ENCODE measurements at regions not wholly inside any gene's neighbourhood (a gene's known extent, or its start where the extent isn't known, plus 50 kb on each side); places are given as distances from the start of the nearest gene placed in this dataset.

GRCh38 chr18:45444040-45444439, 171.2 kb upstream of the SLC14A2 start:
- TF ChIP-seq EP300 (IDR thresholded peaks at IDR 0.05; ENCODE audit: borderline replicate concordance) = no peak
- TF ChIP-seq YY1 (IDR thresholded peaks at IDR 0.05; ENCODE audit: low read depth) = no peak
- no peak for TF ChIP-seq TAF1 (IDR thresholded peaks at IDR 0.05; ENCODE audit: low read depth)
- TF ChIP-seq CEBPB (IDR thresholded peaks at IDR 0.05) = no peak
- TF ChIP-seq, protein P1, sequence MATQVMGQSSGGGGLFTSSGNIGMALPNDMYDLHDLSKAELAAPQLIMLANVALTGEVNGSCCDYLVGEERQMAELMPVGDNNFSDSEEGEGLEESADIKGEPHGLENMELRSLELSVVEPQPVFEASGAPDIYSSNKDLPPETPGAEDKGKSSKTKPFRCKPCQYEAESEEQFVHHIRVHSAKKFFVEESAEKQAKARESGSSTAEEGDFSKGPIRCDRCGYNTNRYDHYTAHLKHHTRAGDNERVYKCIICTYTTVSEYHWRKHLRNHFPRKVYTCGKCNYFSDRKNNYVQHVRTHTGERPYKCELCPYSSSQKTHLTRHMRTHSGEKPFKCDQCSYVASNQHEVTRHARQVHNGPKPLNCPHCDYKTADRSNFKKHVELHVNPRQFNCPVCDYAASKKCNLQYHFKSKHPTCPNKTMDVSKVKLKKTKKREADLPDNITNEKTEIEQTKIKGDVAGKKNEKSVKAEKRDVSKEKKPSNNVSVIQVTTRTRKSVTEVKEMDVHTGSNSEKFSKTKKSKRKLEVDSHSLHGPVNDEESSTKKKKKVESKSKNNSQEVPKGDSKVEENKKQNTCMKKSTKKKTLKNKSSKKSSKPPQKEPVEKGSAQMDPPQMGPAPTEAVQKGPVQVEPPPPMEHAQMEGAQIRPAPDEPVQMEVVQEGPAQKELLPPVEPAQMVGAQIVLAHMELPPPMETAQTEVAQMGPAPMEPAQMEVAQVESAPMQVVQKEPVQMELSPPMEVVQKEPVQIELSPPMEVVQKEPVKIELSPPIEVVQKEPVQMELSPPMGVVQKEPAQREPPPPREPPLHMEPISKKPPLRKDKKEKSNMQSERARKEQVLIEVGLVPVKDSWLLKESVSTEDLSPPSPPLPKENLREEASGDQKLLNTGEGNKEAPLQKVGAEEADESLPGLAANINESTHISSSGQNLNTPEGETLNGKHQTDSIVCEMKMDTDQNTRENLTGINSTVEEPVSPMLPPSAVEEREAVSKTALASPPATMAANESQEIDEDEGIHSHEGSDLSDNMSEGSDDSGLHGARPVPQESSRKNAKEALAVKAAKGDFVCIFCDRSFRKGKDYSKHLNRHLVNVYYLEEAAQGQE (IDR thresholded peaks at IDR 0.05; ENCODE audit: low read depth) = no peak
- TF ChIP-seq RAD21 (IDR thresholded peaks at IDR 0.05; ENCODE audit: low read depth) = no peak
- TF ChIP-seq, protein P2, sequence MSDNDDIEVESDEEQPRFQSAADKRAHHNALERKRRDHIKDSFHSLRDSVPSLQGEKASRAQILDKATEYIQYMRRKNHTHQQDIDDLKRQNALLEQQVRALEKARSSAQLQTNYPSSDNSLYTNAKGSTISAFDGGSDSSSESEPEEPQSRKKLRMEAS (IDR thresholded peaks at IDR 0.05) = no peak
- no peak for TF ChIP-seq NFIC (IDR thresholded peaks at IDR 0.05)
- TF ChIP-seq CREB1 (IDR thresholded peaks at IDR 0.05; ENCODE audit: low read depth) = no peak
- no peak for TF ChIP-seq ZBTB7A (IDR thresholded peaks at IDR 0.05; ENCODE audit: low read depth)
